CD8-positive, alpha-beta memory T cell (primary cell): ENCODE measurements at regions not wholly inside any gene's neighbourhood (a gene's known extent, or its start where the extent isn't known, plus 50 kb on each side); places are given as distances from the start of the nearest gene placed in this dataset.
A peak's percentile ranks its signal among the peaks of the same experiment; 100 is the strongest.

Experiments used
- CTCF ChIA-PET: fragments of 350-600 bp; sonication (Branson Sonifier 250); formaldehyde crosslinking; loops from one replicate; lab custom pipeline; 2021; ENCODE audit warnings: antibody characterized with exemption; lab: Charles Lee
- POLR2A ChIA-PET: fragments of 350-600 bp; sonication (Branson Sonifier 250); formaldehyde crosslinking; loops from one replicate; lab custom pipeline; 2021; ENCODE audit warnings: antibody characterized with exemption; lab: Charles Lee
- DNase-seq, 5 donors: peaks; one replicate each; pipeline versions ENCODE4 v3.0.0 to v3.0.0-alpha.2; 2020 to 2022; ENCODE audit warnings: mixed read lengths in 1 of 5
- H3K27ac ChIP-seq: one replicate; pipeline ENCODE4 v1.7.0; 2013; ENCODE audit warnings: low read depth, mild to moderate bottlenecking, low read length, moderate library complexity
- H3K27me3 ChIP-seq: 2 replicates; pipeline ENCODE4 v1.7.0; 2013; ENCODE audit warnings: low read length, mild to moderate bottlenecking; ENCODE audit not compliant: insufficient read depth, poor library complexity, severe bottlenecking
- H3K36me3 ChIP-seq: 2 replicates; pipeline ENCODE4 v1.7.0; 2013; ENCODE audit warnings: mild to moderate bottlenecking, low read length, moderate library complexity; ENCODE audit not compliant: insufficient read depth
- H3K4me1 ChIP-seq: 2 replicates; pipeline ENCODE4 v1.7.0; 2013; ENCODE audit warnings: mild to moderate bottlenecking, low read length, moderate library complexity; ENCODE audit not compliant: insufficient read depth
- H3K4me3 ChIP-seq: 2 replicates; pipeline ENCODE4 v1.7.0; 2013; ENCODE audit warnings: mild to moderate bottlenecking, low read length
- H3K9me3 ChIP-seq: 2 replicates; pipeline ENCODE4 v1.7.0; 2013; ENCODE audit warnings: mild to moderate bottlenecking, low read length
- H3K27ac Mint-ChIP-seq, 8 donors: one replicate each; pipeline ENCODE4 v1.8.0; 2020 to 2021; ENCODE audit warnings: mixed read lengths in 8 of 8, mild to moderate bottlenecking in 6 of 8, inconsistent platforms in 3 of 8, moderate library complexity in 3 of 8
- H3K27me3 Mint-ChIP-seq, 2 donors: one replicate each; pipeline ENCODE4 v1.8.0; 2020 to 2021; ENCODE audit warnings: mixed read lengths in 2 of 2, mild to moderate bottlenecking in 1 of 2, moderate library complexity in 1 of 2
- H3K36me3 Mint-ChIP-seq, 3 donors: one replicate each; pipeline ENCODE4 v1.8.0; 2020 to 2021; ENCODE audit warnings: mixed read lengths in 3 of 3, inconsistent platforms in 1 of 3, mild to moderate bottlenecking in 1 of 3
- H3K4me1 Mint-ChIP-seq, 3 donors: one replicate each; pipeline ENCODE4 v1.8.0; 2020 to 2021; ENCODE audit warnings: mixed read lengths in 3 of 3, inconsistent platforms in 1 of 3, mild to moderate bottlenecking in 1 of 3
- H3K4me3 Mint-ChIP-seq, 7 donors: one replicate each; pipeline ENCODE4 v1.8.0; 2020 to 2021; ENCODE audit warnings: mixed read lengths in 7 of 7, mild to moderate bottlenecking in 6 of 7, moderate library complexity in 4 of 7, inconsistent platforms in 2 of 7
- H3K9me3 Mint-ChIP-seq, 5 donors: one replicate each; pipeline ENCODE4 v1.8.0; 2020 to 2022; ENCODE audit warnings: mixed read lengths in 5 of 5, mild to moderate bottlenecking in 3 of 5, moderate library complexity in 2 of 5, inconsistent platforms in 1 of 5

GRCh38 chr2:105626966-105627340, 117.8 kb upstream of the NCK2 start:
- peaks cover 0 to 1% (median 0%) of the 10 kb centered on the region in 3 donors for H3K4me1 Mint-ChIP-seq

GRCh38 chr2:105626212-105626965, 118.3 kb upstream of the NCK2 start:
- no peak for DNase-seq
- Histone ChIP-seq H3K4me3 (no peak overlapping the region), H3K27me3 (no peaks in the 10 kb centered on the region), H3K9me3 (no peaks in the 10 kb centered on the region), H3K27ac (no peak overlapping the region), H3K4me1 (no peaks in the 10 kb centered on the region), H3K36me3 (no peaks in the 10 kb centered on the region)
- Mint-ChIP-seq H3K27ac (peak overlapping the region in 1 of 8 donors; percentile 76), H3K4me3 (no peak overlapping the region), H3K4me1 (peaks cover 0 to 1% (median 0%) of the 10 kb centered on the region in 3 donors), H3K36me3 (no peaks in the 10 kb centered on the region), H3K27me3 (peaks cover 6 to 41% of the 10 kb centered on the region in 2 donors), H3K9me3 (peaks cover 0 to 4% (median 0%) of the 10 kb centered on the region in 5 donors)
- ChIA-PET POLR2A (no interaction called here), CTCF (no interaction called here)

More at GRCh38 chr2:105626966-105627340, 117.8 kb upstream of the NCK2 start:
- DNase-seq: no peak
- H3K4me1 ChIP-seq: no peaks in the 10 kb centered on the region
- peaks cover 3 to 39% of the 10 kb centered on the region in 2 donors for H3K27me3 Mint-ChIP-seq
- H3K9me3 ChIP-seq: no peaks in the 10 kb centered on the region
- H3K27ac ChIP-seq: no peak overlapping the region
- no peaks in the 10 kb centered on the region for H3K27me3 ChIP-seq
- H3K36me3 ChIP-seq: no peaks in the 10 kb centered on the region
- no peak overlapping the region for H3K4me3 ChIP-seq
- H3K27ac Mint-ChIP-seq: no peak overlapping the region
- no peak overlapping the region for H3K4me3 Mint-ChIP-seq
- H3K36me3 Mint-ChIP-seq: no peaks in the 10 kb centered on the region
- CTCF ChIA-PET: no interaction called here
- H3K9me3 Mint-ChIP-seq: peaks cover 0 to 4% (median 0%) of the 10 kb centered on the region in 5 donors
- POLR2A ChIA-PET: no interaction called here

- no peaks in the 10 kb centered on the region for H3K9me3 ChIP-seq
- Mint-ChIP-seq H3K9me3 (peaks cover 0 to 4% (median 0%) of the 10 kb centered on the region in 5 donors), H3K4me3 (no peak overlapping the region), H3K27me3 (peaks cover 6 to 45% of the 10 kb centered on the region in 2 donors), H3K4me1 (peaks cover 0 to 1% (median 0%) of the 10 kb centered on the region in 3 donors), H3K27ac (no peak overlapping the region), H3K36me3 (no peaks in the 10 kb centered on the region)
- H3K4me1 ChIP-seq: no peaks in the 10 kb centered on the region
- CTCF ChIA-PET: no interaction called here
- H3K4me3 ChIP-seq: no peak overlapping the region
- no peak overlapping the region for H3K27ac ChIP-seq
- POLR2A ChIA-PET: no interaction called here
- DNase-seq: no peak
- no peaks in the 10 kb centered on the region for H3K36me3 ChIP-seq
- no peaks in the 10 kb centered on the region for H3K27me3 ChIP-seq
These were observed 119.1 kb upstream of the NCK2 start for GRCh38 chr2:105625632-105626031.

DNA sequence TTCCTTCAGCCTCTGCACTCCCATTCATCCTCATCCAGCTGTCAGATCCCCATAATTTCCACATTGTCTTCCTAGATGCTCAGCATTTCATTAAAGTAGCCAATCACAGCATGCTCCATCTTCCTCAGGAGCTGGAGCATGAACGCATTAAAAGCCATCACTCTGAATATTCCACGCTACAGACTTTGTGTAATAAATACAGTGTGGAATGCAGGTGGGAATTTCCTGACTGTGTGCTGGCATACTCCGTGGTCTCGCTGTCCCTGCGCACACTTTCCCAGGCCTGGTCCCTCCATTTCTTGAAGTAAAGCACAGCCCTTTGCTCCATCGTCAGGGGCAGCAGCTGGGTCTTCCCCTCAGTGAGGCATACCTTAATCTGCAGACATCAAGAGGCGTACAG, 123.7 kb upstream of the NCK2 start:
- Mint-ChIP-seq H3K27ac (no peak overlapping the region), H3K36me3 (no peaks in the 10 kb centered on the region), H3K9me3 (no peaks in the 10 kb centered on the region), H3K4me1 (no peaks in the 10 kb centered on the region), H3K27me3 (peaks cover 7 to 46% of the 10 kb centered on the region in 2 donors), H3K4me3 (no peak overlapping the region)
- Histone ChIP-seq H3K27me3 (no peaks in the 10 kb centered on the region), H3K36me3 (no peaks in the 10 kb centered on the region), H3K9me3 (no peaks in the 10 kb centered on the region), H3K27ac (no peak overlapping the region), H3K4me3 (no peak overlapping the region), H3K4me1 (no peaks in the 10 kb centered on the region)
- ChIA-PET POLR2A (no interaction called here), CTCF (no interaction called here)
- DNase-seq: no peak

GRCh38 chr2:105618351-105618659, 126.4 kb upstream of the NCK2 start:
- Histone ChIP-seq H3K27ac (no peak overlapping the region), H3K36me3 (no peaks in the 10 kb centered on the region), H3K27me3 (no peaks in the 10 kb centered on the region), H3K9me3 (no peaks in the 10 kb centered on the region), H3K4me1 (no peaks in the 10 kb centered on the region), H3K4me3 (no peak overlapping the region)
- Mint-ChIP-seq H3K27me3 (peaks cover 6 to 26% of the 10 kb centered on the region in 2 donors), H3K36me3 (no peaks in the 10 kb centered on the region), H3K4me3 (no peak overlapping the region), H3K9me3 (no peaks in the 10 kb centered on the region), H3K27ac (peak overlapping the region in 1 of 8 donors; percentile 64), H3K4me1 (no peaks in the 10 kb centered on the region)
- CTCF ChIA-PET: no interaction called here
- DNase-seq: no peak
- POLR2A ChIA-PET: no interaction called here

- POLR2A ChIA-PET: no interaction called here
- H3K27me3 Mint-ChIP-seq: peaks cover 6 to 26% of the 10 kb centered on the region in 2 donors
- no peak for DNase-seq
- no peaks in the 10 kb centered on the region for H3K4me1 Mint-ChIP-seq
- H3K4me3 Mint-ChIP-seq: no peak overlapping the region
- no peak overlapping the region for H3K27ac ChIP-seq
- H3K36me3 Mint-ChIP-seq: no peaks in the 10 kb centered on the region
- no peaks in the 10 kb centered on the region for H3K9me3 Mint-ChIP-seq
- H3K9me3 ChIP-seq: no peaks in the 10 kb centered on the region
- no peaks in the 10 kb centered on the region for H3K36me3 ChIP-seq
- no peaks in the 10 kb centered on the region for H3K4me1 ChIP-seq
- H3K27ac Mint-ChIP-seq: peak overlapping the region in 1 of 8 donors; percentile 40
- H3K27me3 ChIP-seq: no peaks in the 10 kb centered on the region
- CTCF ChIA-PET: no interaction called here
- H3K4me3 ChIP-seq: no peak overlapping the region
These were observed 126.9 kb upstream of the NCK2 start for GRCh38 chr2:105617631-105618350.

- H3K9me3 ChIP-seq: no peaks in the 10 kb centered on the region
- Mint-ChIP-seq H3K4me1 (no peaks in the 10 kb centered on the region), H3K9me3 (no peaks in the 10 kb centered on the region), H3K27ac (no peak overlapping the region), H3K36me3 (no peaks in the 10 kb centered on the region), H3K27me3 (peaks cover 2 to 7% of the 10 kb centered on the region in 2 donors), H3K4me3 (no peak overlapping the region)
- ChIA-PET POLR2A (no interaction called here), CTCF (no interaction called here)
- H3K4me3 ChIP-seq: no peak overlapping the region
- no peaks in the 10 kb centered on the region for H3K27me3 ChIP-seq
- H3K36me3 ChIP-seq: no peaks in the 10 kb centered on the region
- DNase-seq: no peak
- no peaks in the 10 kb centered on the region for H3K4me1 ChIP-seq
- no peak overlapping the region for H3K27ac ChIP-seq
These were observed 129.4 kb upstream of the NCK2 start for GRCh38 chr2:105615305-105615704.

DNA sequence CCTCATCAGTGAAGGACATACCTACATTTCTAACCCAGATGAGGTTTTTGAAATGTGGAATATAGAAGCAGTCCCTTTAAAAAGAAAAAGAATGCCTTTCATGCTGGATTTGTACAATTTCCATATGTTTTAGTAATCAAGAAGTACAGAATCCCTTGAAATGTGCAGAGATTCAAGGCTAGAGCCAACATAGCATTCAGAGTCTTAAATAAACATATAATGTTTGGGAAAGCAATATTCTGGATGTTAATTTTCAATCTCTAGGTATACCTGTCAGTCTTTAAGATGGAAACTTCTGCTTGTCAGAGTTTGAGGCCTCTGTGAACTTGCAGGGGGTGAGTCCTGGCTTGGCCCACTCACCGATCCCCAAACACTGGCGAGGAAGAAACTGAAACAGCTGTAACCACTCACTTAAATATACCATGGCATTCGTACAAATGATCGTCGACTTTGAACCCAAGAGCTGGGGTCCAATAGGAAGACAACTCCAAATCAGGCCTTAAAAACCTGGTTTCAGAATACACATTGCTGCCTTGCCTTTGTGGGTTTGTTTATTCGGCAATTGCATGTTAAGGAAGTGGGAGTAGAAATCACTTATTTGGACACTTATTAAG, 132.8 kb upstream of the NCK2 start:
- Histone ChIP-seq H3K36me3 (no peaks in the 10 kb centered on the region), H3K4me1 (no peaks in the 10 kb centered on the region), H3K27me3 (no peaks in the 10 kb centered on the region), H3K4me3 (no peak overlapping the region), H3K27ac (no peak overlapping the region), H3K9me3 (no peaks in the 10 kb centered on the region)
- CTCF ChIA-PET: interaction anchor here (1.0 kb wide), 1 partner anchor 11 kb away, joined by 4 read pairs; no protein-coding TSS in a partner anchor
- Mint-ChIP-seq H3K36me3 (no peaks in the 10 kb centered on the region), H3K27ac (no peak overlapping the region), H3K27me3 (no peaks in the 10 kb centered on the region), H3K4me1 (no peaks in the 10 kb centered on the region), H3K4me3 (no peak overlapping the region), H3K9me3 (no peaks in the 10 kb centered on the region)
- DNase-seq: no peak
- POLR2A ChIA-PET: no interaction called here
